HG03565 (cell line): ENCODE measurements at regions not wholly inside any gene's neighbourhood (a gene's known extent, or its start where the extent isn't known, plus 50 kb on each side); places are given as distances from the start of the nearest gene placed in this dataset.
"Not testable (repeated sequence)": the region's sequence is repeated elsewhere in the genome, so short reads cannot be mapped to it uniquely, and the experiment has no call there.

Source experiments
- ATAC-seq: cut with Tn5 transposase; IDR thresholded peaks from one replicate; pipeline ENCODE4 v1.9.1; 2021; ENCODE audit warnings: mild to moderate bottlenecking, moderate library complexity; ENCODE audit not compliant: unreplicated experiment

DNA sequence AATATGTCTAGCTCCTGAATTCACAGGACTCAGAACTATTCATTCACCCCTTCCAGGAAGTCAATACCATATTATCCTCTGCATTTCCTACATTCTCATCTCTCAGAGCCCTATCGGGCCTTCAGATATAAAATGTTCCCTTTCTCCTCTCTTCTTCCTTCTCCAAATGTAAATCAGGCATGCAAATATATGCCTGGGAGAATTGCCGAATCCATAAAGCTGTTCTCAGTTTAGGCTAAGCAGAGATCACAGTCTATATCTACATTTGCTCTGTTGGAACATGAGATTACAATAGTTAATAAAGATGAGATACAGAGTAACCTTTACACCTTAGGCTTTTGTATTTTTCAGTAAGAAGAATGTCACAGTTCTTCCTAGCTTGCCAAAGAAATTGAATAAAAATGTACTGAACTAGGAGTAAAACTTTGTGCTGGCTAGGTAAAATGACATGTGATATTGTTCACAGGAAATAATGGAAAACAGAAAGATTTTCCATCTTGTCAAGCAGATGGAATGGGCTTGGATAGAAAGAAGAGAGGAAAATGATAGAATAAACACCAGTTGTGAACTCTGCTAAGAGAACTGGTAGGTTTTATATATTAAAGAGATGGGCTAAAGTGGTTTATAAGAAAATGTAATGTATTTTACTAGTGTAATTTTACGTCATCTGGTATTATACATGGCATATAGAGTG is 161.5 kb downstream of the NRIP1 start:
- ATAC-seq, result no peak

DNA sequence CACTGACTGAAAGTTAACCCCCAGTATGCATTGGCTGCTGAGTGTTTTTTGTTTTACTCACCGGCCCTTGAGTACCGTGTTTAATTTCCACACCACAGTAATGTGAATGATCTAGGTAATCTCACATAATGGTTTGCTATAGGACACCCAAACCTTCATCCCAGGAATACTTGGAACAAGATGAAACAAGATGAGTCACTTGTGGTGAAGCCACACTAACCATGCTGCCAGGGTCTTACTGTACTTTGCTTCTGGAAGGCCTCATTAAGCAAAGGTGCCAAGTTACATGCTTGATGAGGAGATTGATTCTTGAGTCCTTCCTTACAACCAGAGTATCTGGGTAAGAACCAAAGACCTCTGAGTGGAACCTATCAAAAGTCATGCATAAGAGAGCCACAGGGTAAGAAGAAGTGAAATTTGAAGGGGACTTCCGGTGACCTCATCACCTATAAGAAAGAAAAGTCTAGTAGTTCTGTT is 163.3 kb downstream of the NRIP1 start:
- no peak for ATAC-seq

- no peak for ATAC-seq
Measured at GRCh38 chr21:14900611-14901010, 164.2 kb downstream of the NRIP1 start.

DNA sequence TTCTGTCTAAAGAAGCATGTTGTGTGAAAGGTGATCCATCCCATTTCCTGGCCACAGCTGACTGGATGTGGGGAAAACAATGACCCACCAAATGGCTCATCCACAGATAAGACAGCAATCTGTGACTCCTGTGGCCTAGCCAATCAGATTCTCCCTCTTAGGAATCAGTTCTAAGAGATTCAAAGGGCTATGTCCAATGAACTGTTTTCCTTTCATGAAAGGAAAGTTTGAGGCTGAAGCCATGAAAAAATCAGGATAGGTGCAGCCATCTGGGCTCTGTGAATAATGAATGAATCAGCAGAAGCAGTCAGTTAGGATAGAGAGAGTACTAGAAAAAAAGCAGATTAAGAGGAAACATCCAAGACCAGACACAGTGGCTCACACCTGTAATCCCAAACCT is 164.7 kb downstream of the NRIP1 start:
- ATAC-seq, result no peak

DNA sequence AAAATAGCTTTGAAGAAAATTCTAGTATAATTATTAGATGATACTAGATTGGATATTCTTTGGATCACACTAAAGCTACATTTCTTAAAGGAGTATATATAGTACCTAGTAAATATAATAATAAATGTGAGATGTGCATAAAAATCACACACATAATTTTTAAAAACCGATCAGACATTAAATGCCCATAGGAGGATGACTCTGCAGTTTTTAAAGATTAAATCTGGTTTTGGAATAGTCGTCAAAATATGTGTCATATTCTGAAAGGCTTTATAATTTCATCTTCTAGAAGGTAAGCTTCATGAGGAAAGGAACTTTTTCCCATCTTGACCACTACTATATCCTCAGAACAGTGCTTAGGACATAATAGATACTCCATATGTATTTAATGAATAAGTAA is 169.0 kb downstream of the NRIP1 start:
- ATAC-seq, result no peak

DNA sequence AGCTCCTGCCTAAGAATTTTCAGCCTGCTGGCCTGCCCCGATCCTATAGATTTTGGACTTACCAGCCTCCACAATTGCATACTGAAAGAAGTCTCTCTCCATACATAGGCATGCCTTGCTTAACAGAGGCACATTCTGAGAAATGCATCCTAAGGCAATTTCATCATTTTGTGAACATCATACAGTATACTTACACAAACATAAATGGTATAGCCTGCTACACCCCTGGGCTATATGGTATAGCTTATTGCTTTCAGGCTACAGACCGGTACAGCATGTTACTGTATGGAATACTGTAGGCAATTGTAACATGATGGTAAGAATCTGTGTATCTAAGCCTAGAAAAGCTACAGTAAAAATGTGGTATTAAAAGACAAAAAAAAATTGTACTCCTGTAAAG is 174.7 kb downstream of the NRIP1 start:
- no peak for ATAC-seq

GRCh38 chr21:14889080-14889810 is 175.6 kb downstream of the NRIP1 start:
- ATAC-seq, result no peak

- no peak for ATAC-seq
Measured at GRCh38 chr21:14888202-14888601, 176.6 kb downstream of the NRIP1 start.

- ATAC-seq, result no peak
Measured at GRCh38 chr21:14886001-14886400, 178.8 kb downstream of the NRIP1 start.

DNA sequence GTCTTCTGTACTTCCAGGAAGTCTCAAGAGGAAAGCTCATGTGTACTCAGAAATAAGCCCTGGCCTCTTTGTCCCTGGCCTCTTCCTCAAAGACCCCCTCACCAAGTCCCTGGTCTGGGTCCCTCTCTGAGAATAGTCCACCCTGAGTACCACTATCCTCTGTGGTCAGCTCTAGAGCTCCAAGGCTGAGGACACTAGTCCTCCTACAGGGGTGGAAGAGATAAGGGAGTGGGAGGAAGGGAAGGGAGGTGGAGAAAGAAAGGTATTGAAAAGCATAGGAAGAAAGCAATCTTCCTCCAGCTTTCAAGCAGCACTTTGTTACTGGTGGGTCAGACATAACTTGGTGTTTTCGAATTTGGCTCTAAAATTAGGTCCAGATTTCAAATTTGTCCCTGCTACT is 181.4 kb downstream of the NRIP1 start:
- no peak for ATAC-seq

GRCh38 chr21:14882545-14882944 is 182.3 kb downstream of the NRIP1 start:
- ATAC-seq, result not testable (repeated sequence)

DNA sequence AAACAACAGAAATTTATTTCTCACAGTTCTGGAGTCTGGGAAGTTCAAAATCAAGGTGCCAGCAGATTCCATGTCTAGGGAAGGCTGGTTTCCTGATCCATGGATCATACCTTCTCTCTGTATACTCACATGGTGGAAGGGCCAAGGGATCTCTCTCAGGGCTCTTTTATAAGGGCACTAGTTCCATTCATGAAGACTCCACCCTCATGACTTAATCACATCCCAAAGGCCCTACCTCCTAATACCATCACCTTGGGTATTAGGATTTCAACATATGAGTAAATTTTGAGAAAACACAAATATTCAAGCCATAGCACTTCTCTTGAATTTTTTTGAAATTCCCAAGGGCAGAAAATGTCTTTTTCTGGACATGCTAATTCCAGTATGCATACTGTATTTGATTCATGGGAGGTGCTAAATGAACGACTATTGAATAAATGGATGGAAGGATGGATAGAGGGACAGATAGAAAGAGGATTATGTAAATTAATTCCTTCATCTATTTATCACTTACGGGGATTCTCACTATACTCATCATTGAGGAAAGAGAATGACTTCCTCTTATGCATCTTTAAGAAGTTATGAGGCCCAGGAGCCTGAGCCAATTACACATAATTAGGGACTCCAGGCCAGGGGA is 182.8 kb downstream of the NRIP1 start:
- ATAC-seq, result no peak

- ATAC-seq, result no peak
Measured at GRCh38 chr21:14880922-14881321, 183.9 kb downstream of the NRIP1 start.

- no peak for ATAC-seq
Measured at GRCh38 chr21:14879458-14879857, 185.3 kb downstream of the NRIP1 start.

- ATAC-seq, result no peak
Measured at GRCh38 chr21:14878971-14879370, 185.8 kb downstream of the NRIP1 start.

- peak; percentile 43 for ATAC-seq
Measured at GRCh38 chr21:14877581-14878228, 187.1 kb downstream of the NRIP1 start.

DNA sequence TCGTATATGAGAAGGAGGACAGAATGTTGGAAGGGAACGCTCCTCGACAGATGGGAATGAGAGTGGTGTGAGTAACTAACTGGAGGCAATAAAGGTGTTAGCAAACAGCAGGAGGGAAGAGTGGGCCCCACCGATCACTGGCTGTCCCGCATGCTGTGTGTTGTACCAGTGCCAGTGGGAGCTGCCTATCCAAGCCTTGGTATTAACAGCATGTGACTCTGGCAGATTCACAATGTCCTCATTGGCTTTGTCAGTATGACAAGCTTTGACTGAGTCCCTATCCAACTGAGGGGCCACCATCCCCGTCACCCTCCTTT is 188.3 kb downstream of the NRIP1 start:
- no peak for ATAC-seq

GRCh38 chr21:14875704-14876523 is 188.9 kb downstream of the NRIP1 start:
- ATAC-seq, result peak; percentile 66

- ATAC-seq, result no peak
Measured at GRCh38 chr21:14875186-14875585, 189.6 kb downstream of the NRIP1 start.

- ATAC-seq, result no peak
Measured at GRCh38 chr21:14874379-14874778, 190.4 kb downstream of the NRIP1 start.

DNA sequence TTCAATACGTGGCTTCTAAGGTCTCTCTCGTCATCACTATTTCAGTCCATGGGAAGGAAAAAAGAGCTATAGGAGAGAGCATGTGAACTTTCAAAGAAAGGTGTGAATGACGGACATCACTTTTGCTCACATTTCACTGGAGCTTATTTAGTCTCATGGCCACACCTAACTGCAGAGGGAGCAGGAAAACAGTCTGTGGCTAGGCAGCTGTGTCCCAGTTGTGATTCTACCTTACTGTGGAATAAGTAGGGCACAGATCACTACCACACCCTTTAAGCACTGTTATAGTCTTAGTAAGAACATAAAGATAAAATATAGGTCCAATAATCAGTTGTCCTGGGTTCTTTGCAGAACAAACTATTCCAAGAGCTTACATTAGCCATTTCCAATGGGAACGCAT is 192.9 kb downstream of the NRIP1 start:
- ATAC-seq, result no peak
